Ovary (tissue), 3 donors: ENCODE measurements at regions not wholly inside any gene's neighbourhood (a gene's known extent, or its start where the extent isn't known, plus 50 kb on each side); places are given as distances from the start of the nearest gene placed in this dataset.

Experiments
- EP300 ChIP-seq: sonication (generic); formaldehyde crosslinking; IDR thresholded peaks from one replicate; pipeline ENCODE4 v1.6.1; 2017; ENCODE audit warnings: antibody characterized with exemption
- POLR2A ChIP-seq: fragments of 450-650 bp; IDR thresholded peaks from one replicate; pipeline ENCODE4 v1.6.1; 2017; ENCODE audit warnings: antibody characterized with exemption, mild to moderate bottlenecking, moderate library complexity
- TF ChIP-seq, protein P1 (sequence below), 3 donors: fragments of 450-650 bp in 2 of 3; fragments of 200-600 bp in 1 of 3; IDR thresholded peaks; one replicate each; pipeline versions ENCODE4 v1.5.1 to v1.8.0; 2016 to 2022; ENCODE audit warnings: antibody characterized with exemption in 3 of 3, mild to moderate bottlenecking in 1 of 3
- donor health status: DM: no; HTN: no; CAD: no.

GRCh38 chr10:58920655-58921003 lies 255.8 kb upstream of the PHYHIPL start:
- TF ChIP-seq EP300 (no peak), POLR2A (no peak)
- TF ChIP-seq, protein P1, sequence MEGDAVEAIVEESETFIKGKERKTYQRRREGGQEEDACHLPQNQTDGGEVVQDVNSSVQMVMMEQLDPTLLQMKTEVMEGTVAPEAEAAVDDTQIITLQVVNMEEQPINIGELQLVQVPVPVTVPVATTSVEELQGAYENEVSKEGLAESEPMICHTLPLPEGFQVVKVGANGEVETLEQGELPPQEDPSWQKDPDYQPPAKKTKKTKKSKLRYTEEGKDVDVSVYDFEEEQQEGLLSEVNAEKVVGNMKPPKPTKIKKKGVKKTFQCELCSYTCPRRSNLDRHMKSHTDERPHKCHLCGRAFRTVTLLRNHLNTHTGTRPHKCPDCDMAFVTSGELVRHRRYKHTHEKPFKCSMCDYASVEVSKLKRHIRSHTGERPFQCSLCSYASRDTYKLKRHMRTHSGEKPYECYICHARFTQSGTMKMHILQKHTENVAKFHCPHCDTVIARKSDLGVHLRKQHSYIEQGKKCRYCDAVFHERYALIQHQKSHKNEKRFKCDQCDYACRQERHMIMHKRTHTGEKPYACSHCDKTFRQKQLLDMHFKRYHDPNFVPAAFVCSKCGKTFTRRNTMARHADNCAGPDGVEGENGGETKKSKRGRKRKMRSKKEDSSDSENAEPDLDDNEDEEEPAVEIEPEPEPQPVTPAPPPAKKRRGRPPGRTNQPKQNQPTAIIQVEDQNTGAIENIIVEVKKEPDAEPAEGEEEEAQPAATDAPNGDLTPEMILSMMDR (IDR thresholded peaks at IDR 0.05), result no peak
